HepG2 (cell line): ENCODE measurements at regions not wholly inside any gene's neighbourhood (a gene's known extent, or its start where the extent isn't known, plus 50 kb on each side); places are given as distances from the start of the nearest gene placed in this dataset.

Experiments used
- ATAC-seq: fragments of 200-7000 bp; cut with Tn5 transposase; 3 replicates; pipeline ENCODE4 v1.9.1; 2020; ENCODE audit warnings: mild to moderate bottlenecking, moderate library complexity
- BruUV-seq: library from RNA; stranded (reverse); fragments of 400-500 nt; replicated peaks from 2 replicates; lab custom pipeline; 2021; lab: Mats Ljungman, UMichigan
- CTCF ChIA-PET: fragments of 300-600 bp; formaldehyde crosslinking; extraction: SDS; loops from one replicate; lab custom pipeline; 2021; ENCODE audit warnings: low total read pairs, inconsistent platforms, low intra/inter-chr PET ratio; lab: Yijun Ruan, JAX
- POLR2A ChIA-PET: fragments of 350-600 bp; sonication (Branson Sonifier 250); formaldehyde crosslinking; loops from one replicate; lab custom pipeline; 2020; ENCODE audit warnings: antibody characterized with exemption, inconsistent platforms; lab: Yijun Ruan, JAX
- DNase-seq: peaks from one replicate; pipeline ENCODE4 v3.0.0-alpha.2; 2015; ENCODE audit warnings: low spot score
- FAIRE-seq: peaks from 3 replicates; lab custom pipeline; 2011; peaks lifted over from hg19 to GRCh38; lab: Jason Lieb, UNC
- H2AFZ ChIP-seq: one replicate; pipeline ENCODE4 v1.6.1; 2011; ENCODE audit warnings: low read length, inconsistent platforms
- H3K27ac ChIP-seq: fragments of 300-600 bp; 3 replicates; pipeline ENCODE4 v1.8.0; 2011; ENCODE audit warnings: mixed run types, mild to moderate bottlenecking, mixed read lengths, low read length, inconsistent platforms; ENCODE audit not compliant: insufficient read depth; ENCODE audit errors: extremely low read length
- H3K27me3 ChIP-seq, 2 experiments: fragments of 200-600 bp in 1 of 2; 2 replicates in 1 of 2; 3 replicates in 1 of 2; pipeline versions ENCODE4 v1.6.0 to v1.8.0; 2011; ENCODE audit warnings: low read length in 2 of 2, mild to moderate bottlenecking in 2 of 2, moderate library complexity in 2 of 2, inconsistent platforms in 1 of 2; ENCODE audit not compliant: insufficient read depth in 2 of 2, control insufficient read depth in 1 of 2
- H3K36me3 ChIP-seq, 2 experiments: fragments of 200-600 bp in 1 of 2; replicated peaks in 1 of 2; 2 replicates in 1 of 2; 3 replicates in 1 of 2; pipeline versions ENCODE4 v1.5.1 to v1.8.0; 2011; ENCODE audit warnings: low read length in 2 of 2, inconsistent platforms in 1 of 2; ENCODE audit not compliant: insufficient read depth in 2 of 2, control insufficient read depth in 1 of 2
- H3K4me1 ChIP-seq: 2 replicates; pipeline ENCODE4 v1.5.1; 2012; ENCODE audit warnings: low read length, inconsistent platforms; ENCODE audit not compliant: insufficient read depth
- H3K4me2 ChIP-seq: 2 replicates; pipeline ENCODE4 v1.6.0; 2011; ENCODE audit warnings: low read depth, low read length, inconsistent platforms
- H3K4me3 ChIP-seq, 3 experiments: fragments of 200-600 bp in 1 of 3; sonication (generic), shearing (Covaris generic) in 1 of 3; replicated peaks in 1 of 3; 2 replicates each; pipeline ENCODE4 v1.5.1; 2011 to 2016; ENCODE audit warnings: low read length in 3 of 3, inconsistent platforms in 2 of 3, low read depth in 2 of 3, mild to moderate bottlenecking in 2 of 3, control low read depth in 1 of 3, mixed read lengths in 1 of 3; ENCODE audit not compliant: insufficient read depth in 1 of 3
- H3K79me2 ChIP-seq: one replicate; pipeline ENCODE4 v1.6.1; 2011; ENCODE audit warnings: low read length, inconsistent platforms; ENCODE audit not compliant: insufficient read depth
- H3K9ac ChIP-seq: 2 replicates; pipeline ENCODE4 v1.6.0; 2011; ENCODE audit warnings: mild to moderate bottlenecking, low read depth, low read length, inconsistent platforms; ENCODE audit not compliant: insufficient read depth
- H3K9me3 ChIP-seq: 2 replicates; pipeline ENCODE4 v1.5.1; 2012; ENCODE audit warnings: mild to moderate bottlenecking, low read length
- H4K20me1 ChIP-seq: 2 replicates; pipeline ENCODE4 v1.6.0; 2011; ENCODE audit warnings: inconsistent platforms, mild to moderate bottlenecking, low read length, moderate library complexity; ENCODE audit not compliant: insufficient read depth
- ARID5B ChIP-seq: IDR thresholded peaks from 2 replicates; pipeline ENCODE4 v1.4.0; 2020; ENCODE audit warnings: mild to moderate bottlenecking, missing genetic modification reagents
- BRF2 ChIP-seq: sonication (generic); formaldehyde crosslinking; IDR thresholded peaks from 2 replicates; pipeline ENCODE4 v1.8.1; 2022; ENCODE audit warnings: mild to moderate bottlenecking, missing genetic modification reagents
- GTF3A ChIP-seq: sonication (generic); formaldehyde crosslinking; conservative IDR thresholded peaks from 2 replicates; pipeline ENCODE4 v1.4.0; 2020; ENCODE audit warnings: mild to moderate bottlenecking, missing genetic modification reagents
- HMGXB4 ChIP-seq, 2 experiments: sonication (generic) in 1 of 2; formaldehyde crosslinking in 1 of 2; IDR thresholded peaks; 2 replicates each; pipeline versions ENCODE4 v1.4.0 to v1.6.1; 2018 to 2020; ENCODE audit warnings: missing genetic modification reagents in 2 of 2, borderline replicate concordance in 1 of 2, low read depth in 1 of 2, mild to moderate bottlenecking in 1 of 2, missing biosample characterization in 1 of 2
- HOMEZ ChIP-seq: IDR thresholded peaks from 2 replicates; pipeline ENCODE4 v1.6.1; 2016; ENCODE audit warnings: low read depth
- HOXA7 ChIP-seq: sonication (generic); formaldehyde crosslinking; IDR thresholded peaks from 2 replicates; pipeline ENCODE4 v1.8.1; 2022; ENCODE audit warnings: mild to moderate bottlenecking, missing genetic modification reagents, moderate library complexity
- KAT7 ChIP-seq: IDR thresholded peaks from 2 replicates; pipeline ENCODE4 v1.6.1; 2018; ENCODE audit warnings: borderline replicate concordance, missing compliant biosample characterization
- KLF6 ChIP-seq: IDR thresholded peaks from 2 replicates; pipeline ENCODE4 v1.8.0; 2016; ENCODE audit warnings: missing biosample characterization, missing genetic modification reagents
- TMF1 ChIP-seq: sonication (generic); formaldehyde crosslinking; IDR thresholded peaks from 2 replicates; pipeline ENCODE4 v1.8.1; 2022; ENCODE audit warnings: low read depth, missing genetic modification reagents
- UBTF ChIP-seq: sonication (generic); formaldehyde crosslinking; IDR thresholded peaks from 2 replicates; pipeline ENCODE4 v1.4.0; 2020; ENCODE audit warnings: mild to moderate bottlenecking, missing genetic modification reagents
- ZNF691 ChIP-seq: sonication (generic); formaldehyde crosslinking; IDR thresholded peaks from 2 replicates; pipeline ENCODE4 v1.4.0; 2020; ENCODE audit warnings: missing genetic modification reagents, low read depth, mild to moderate bottlenecking, borderline replicate concordance
- WGBS: methylation state at CpG from one replicate; pipeline ENCODE4 v1.1.6; 2017; ENCODE audit warnings: low lambda C conversion rate; 5-methylcytosine and 5-hydroxymethylcytosine counted together
- in situ Hi-C: cut with HindIII; loops from 2 replicates; pipeline ENCODE4 v1.10.0; 2017; ENCODE audit warnings: low pct_unique_long_range_greater_than_20kb; ENCODE audit not compliant: extremely low pct_ligation_motif_present
- intact Hi-C: fragments of 100-400 bp; cut with micrococcal nuclease; formaldehyde crosslinking; loops from one replicate; pipeline ENCODE4 v1.10.0; 2022; ENCODE audit not compliant: unreplicated experiment

GRCh38 chr6:90356012-90356421 is 59.4 kb upstream of the BACH2 start:
- H3K27ac ChIP-seq = no peak overlapping the region
- 4% methylated on average over 12 of the region's 12 CpGs for WGBS
- TF ChIP-seq KLF6 (no peak), KAT7 (CRISPR knock-in tag) (no peak), HOXA7 (CRISPR knock-in tag) (no peak), TMF1 (CRISPR knock-in tag) (no peak), UBTF (CRISPR knock-in tag) (no peak), HMGXB4 (CRISPR knock-in tag; IDR thresholded peaks at IDR 0.05; ENCODE audit: borderline replicate concordance in 1 of 2, low read depth in 1 of 2) (no peak), GTF3A (no peak), HOMEZ (CRISPR knock-in tag) (no peak), BRF2 (CRISPR knock-in tag) (no peak), ZNF691 (CRISPR knock-in tag) (no peak), ARID5B (CRISPR knock-in tag) (no peak)
- H4K20me1 ChIP-seq = no peaks in the 10 kb centered on the region
- intact Hi-C loops = no loop called here
- H3K79me2 ChIP-seq = no peaks in the 10 kb centered on the region
- ATAC-seq (peak; percentile 41; the same call in 2 of the 3 replicates), FAIRE-seq (no peak), DNase-seq (no peak)
- H3K36me3 ChIP-seq = no peaks in the 10 kb centered on the region
- H3K4me3 ChIP-seq = no peak overlapping the region
- H3K9ac ChIP-seq = no peak overlapping the region
- no TSS peak for BruUV-seq
- in situ Hi-C loops = no loop called here
- H2AFZ ChIP-seq = no peak overlapping the region
- ChIA-PET CTCF (no interaction called here), POLR2A (no interaction called here)
- no peaks in the 10 kb centered on the region for H3K4me1 ChIP-seq
- H3K9me3 ChIP-seq = no peaks in the 10 kb centered on the region
- peaks cover 0 to 16% of the 10 kb centered on the region in 2 experiments; a peak in 2 of 5 replicates for H3K27me3 ChIP-seq
- no peak overlapping the region for H3K4me2 ChIP-seq
